ENCODE measurements at regions not wholly inside any gene's neighbourhood (a gene's known extent, or its start where the extent isn't known, plus 50 kb on each side); places are given as distances from the start of the nearest gene placed in this dataset.

DNA sequence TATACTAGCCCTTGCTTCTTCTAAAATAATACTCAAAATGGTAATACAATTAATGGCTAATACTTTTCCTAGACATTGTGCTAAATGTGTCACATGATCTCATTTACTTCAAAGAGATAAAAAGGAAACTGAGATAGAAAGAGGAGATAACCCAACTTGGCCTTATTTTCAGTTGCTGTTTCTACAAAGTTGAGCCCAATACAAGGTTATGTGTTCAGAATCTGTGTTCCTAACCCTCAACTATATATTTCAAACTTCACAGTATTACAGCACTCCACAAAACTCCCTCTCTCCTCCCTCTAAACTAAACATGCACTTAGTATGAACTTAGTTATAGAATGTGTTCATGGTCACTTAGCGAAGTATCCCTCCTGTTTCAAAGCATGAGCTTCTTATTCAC lies 277.9 kb downstream of the CCER1 start:
- TF ChIP-seq, protein P1, sequence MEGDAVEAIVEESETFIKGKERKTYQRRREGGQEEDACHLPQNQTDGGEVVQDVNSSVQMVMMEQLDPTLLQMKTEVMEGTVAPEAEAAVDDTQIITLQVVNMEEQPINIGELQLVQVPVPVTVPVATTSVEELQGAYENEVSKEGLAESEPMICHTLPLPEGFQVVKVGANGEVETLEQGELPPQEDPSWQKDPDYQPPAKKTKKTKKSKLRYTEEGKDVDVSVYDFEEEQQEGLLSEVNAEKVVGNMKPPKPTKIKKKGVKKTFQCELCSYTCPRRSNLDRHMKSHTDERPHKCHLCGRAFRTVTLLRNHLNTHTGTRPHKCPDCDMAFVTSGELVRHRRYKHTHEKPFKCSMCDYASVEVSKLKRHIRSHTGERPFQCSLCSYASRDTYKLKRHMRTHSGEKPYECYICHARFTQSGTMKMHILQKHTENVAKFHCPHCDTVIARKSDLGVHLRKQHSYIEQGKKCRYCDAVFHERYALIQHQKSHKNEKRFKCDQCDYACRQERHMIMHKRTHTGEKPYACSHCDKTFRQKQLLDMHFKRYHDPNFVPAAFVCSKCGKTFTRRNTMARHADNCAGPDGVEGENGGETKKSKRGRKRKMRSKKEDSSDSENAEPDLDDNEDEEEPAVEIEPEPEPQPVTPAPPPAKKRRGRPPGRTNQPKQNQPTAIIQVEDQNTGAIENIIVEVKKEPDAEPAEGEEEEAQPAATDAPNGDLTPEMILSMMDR (IDR thresholded peaks at IDR 0.05): no peak
- no peak for TF ChIP-seq POLR2A (IDR thresholded peaks at IDR 0.05)
